ENCODE measurements at regions not wholly inside any gene's neighbourhood (a gene's known extent, or its start where the extent isn't known, plus 50 kb on each side); places are given as distances from the start of the nearest gene placed in this dataset.
"Not testable (repeated sequence)": the region's sequence is repeated elsewhere in the genome, so short reads cannot be mapped to it uniquely, and the experiment has no call there.

- no peaks in the 10 kb centered on the region for H3K36me3 Mint-ChIP-seq (ENCODE audit: low read depth)
- H3K27ac Mint-ChIP-seq = no peak overlapping the region
- no peak for DNase-seq
These were observed 589.7 kb upstream of the AMELY start for GRCh38 chrY:7501236-7501635.

GRCh38 chrY:7496001-7496400 lies 584.4 kb upstream of the AMELY start:
- H3K36me3 Mint-ChIP-seq (ENCODE audit: low read depth) = no peaks in the 10 kb centered on the region
- no peak for DNase-seq
- no peaks in the 10 kb centered on the region for H3K9me3 Mint-ChIP-seq
- no peaks in the 10 kb centered on the region for H3K27me3 Mint-ChIP-seq
- ChIA-PET POLR2A (no interaction called here), CTCF (no interaction called here)
- H3K4me1 Mint-ChIP-seq = no peaks in the 10 kb centered on the region
- H3K27ac Mint-ChIP-seq = no peak overlapping the region
- no peak overlapping the region for H3K4me3 Mint-ChIP-seq

More at GRCh38 chrY:7501236-7501635, 589.7 kb upstream of the AMELY start:
- Mint-ChIP-seq H3K4me3 (no peak overlapping the region), H3K9me3 (no peaks in the 10 kb centered on the region), H3K4me1 (no peaks in the 10 kb centered on the region), H3K27me3 (no peaks in the 10 kb centered on the region)
- ChIA-PET POLR2A (no interaction called here), CTCF (no interaction called here)

- H3K9me3 Mint-ChIP-seq; H3K4me3 Mint-ChIP-seq; POLR2A ChIA-PET; DNase-seq; CTCF ChIA-PET; H3K27ac Mint-ChIP-seq; H3K27me3 Mint-ChIP-seq; H3K36me3 Mint-ChIP-seq (ENCODE audit: low read depth); H3K4me1 Mint-ChIP-seq: not testable (repeated sequence)
These were observed 573.1 kb upstream of the AMELY start for GRCh38 chrY:7484455-7485285.

- H3K4me1 Mint-ChIP-seq = peaks cover 6% of the 10 kb centered on the region
- H3K9me3 Mint-ChIP-seq = no peaks in the 10 kb centered on the region
- no peak overlapping the region for H3K4me3 Mint-ChIP-seq
- ChIA-PET POLR2A (no interaction called here), CTCF (no interaction called here)
- DNase-seq = no peak
- H3K36me3 Mint-ChIP-seq (ENCODE audit: low read depth) = no peaks in the 10 kb centered on the region
- H3K27me3 Mint-ChIP-seq = no peaks in the 10 kb centered on the region
- H3K27ac Mint-ChIP-seq = no peak overlapping the region
These were observed 560.4 kb upstream of the AMELY start for GRCh38 chrY:7471976-7472375.

- no peak overlapping the region for H3K27ac Mint-ChIP-seq
- CTCF ChIA-PET = no interaction called here
- no peaks in the 10 kb centered on the region for H3K27me3 Mint-ChIP-seq
- DNase-seq = no peak
- H3K36me3 Mint-ChIP-seq (ENCODE audit: low read depth) = no peaks in the 10 kb centered on the region
- peaks cover 6% of the 10 kb centered on the region for H3K4me1 Mint-ChIP-seq
- H3K4me3 Mint-ChIP-seq = no peak overlapping the region
- POLR2A ChIA-PET = no interaction called here
- H3K9me3 Mint-ChIP-seq = no peaks in the 10 kb centered on the region
These were observed 558.5 kb upstream of the AMELY start for GRCh38 chrY:7470037-7470436.

GRCh38 chrY:7468951-7469745 lies 557.6 kb upstream of the AMELY start:
- DNase-seq = no peak
- Mint-ChIP-seq H3K9me3 (no peaks in the 10 kb centered on the region), H3K36me3 (ENCODE audit: low read depth) (no peaks in the 10 kb centered on the region), H3K4me3 (no peak overlapping the region), H3K27ac (no peak overlapping the region), H3K4me1 (no peaks in the 10 kb centered on the region), H3K27me3 (no peaks in the 10 kb centered on the region)
- ChIA-PET CTCF (no interaction called here), POLR2A (no interaction called here)

GRCh38 chrY:7467796-7468520 lies 556.4 kb upstream of the AMELY start:
- H3K36me3 Mint-ChIP-seq (ENCODE audit: low read depth) = no peaks in the 10 kb centered on the region
- H3K4me3 Mint-ChIP-seq = no peak overlapping the region

GRCh38 chrY:7465185-7465621 lies 553.7 kb upstream of the AMELY start:
- Mint-ChIP-seq H3K27ac (no peak overlapping the region), H3K36me3 (ENCODE audit: low read depth) (no peaks in the 10 kb centered on the region), H3K27me3 (peaks cover 1% of the 10 kb centered on the region), H3K4me3 (no peak overlapping the region), H3K4me1 (no peaks in the 10 kb centered on the region), H3K9me3 (peaks cover 6% of the 10 kb centered on the region)
- DNase-seq = no peak
- POLR2A ChIA-PET = no interaction called here
- CTCF ChIA-PET = no interaction called here

More at GRCh38 chrY:7467796-7468520, 556.4 kb upstream of the AMELY start:
- DNase-seq = no peak
- Mint-ChIP-seq H3K27ac (no peak overlapping the region), H3K4me1 (no peaks in the 10 kb centered on the region), H3K27me3 (no peaks in the 10 kb centered on the region), H3K9me3 (no peaks in the 10 kb centered on the region)
- ChIA-PET CTCF (no interaction called here), POLR2A (no interaction called here)

- H3K36me3 Mint-ChIP-seq (ENCODE audit: low read depth) = no peaks in the 10 kb centered on the region
- no peak overlapping the region for H3K27ac Mint-ChIP-seq
- ChIA-PET POLR2A (no interaction called here), CTCF (no interaction called here)
- no peaks in the 10 kb centered on the region for H3K4me1 Mint-ChIP-seq
- peaks cover 8% of the 10 kb centered on the region for H3K9me3 Mint-ChIP-seq
- H3K4me3 Mint-ChIP-seq = no peak overlapping the region
- DNase-seq = no peak
- peaks cover 4% of the 10 kb centered on the region for H3K27me3 Mint-ChIP-seq
These were observed 553.2 kb upstream of the AMELY start for GRCh38 chrY:7464742-7465141.

- Mint-ChIP-seq H3K27me3 (peaks cover 4% of the 10 kb centered on the region), H3K9me3 (peaks cover 10% of the 10 kb centered on the region), H3K4me1 (no peaks in the 10 kb centered on the region), H3K27ac (no peak overlapping the region), H3K4me3 (no peak overlapping the region), H3K36me3 (ENCODE audit: low read depth) (no peaks in the 10 kb centered on the region)
- DNase-seq = no peak
- POLR2A ChIA-PET = no interaction called here
- CTCF ChIA-PET = no interaction called here
These were observed 552.2 kb upstream of the AMELY start for GRCh38 chrY:7463711-7464110.

GRCh38 chrY:7463196-7463595 lies 551.6 kb upstream of the AMELY start:
- Mint-ChIP-seq H3K9me3 (peaks cover 10% of the 10 kb centered on the region), H3K4me3 (no peak overlapping the region), H3K27me3 (peaks cover 4% of the 10 kb centered on the region), H3K36me3 (ENCODE audit: low read depth) (no peaks in the 10 kb centered on the region), H3K4me1 (no peaks in the 10 kb centered on the region), H3K27ac (no peak overlapping the region)
- POLR2A ChIA-PET = no interaction called here
- DNase-seq = no peak
- CTCF ChIA-PET = no interaction called here

GRCh38 chrY:7462657-7463056 lies 551.1 kb upstream of the AMELY start:
- no peaks in the 10 kb centered on the region for H3K36me3 Mint-ChIP-seq (ENCODE audit: low read depth)
- no peaks in the 10 kb centered on the region for H3K4me1 Mint-ChIP-seq
- H3K9me3 Mint-ChIP-seq = peaks cover 10% of the 10 kb centered on the region
- ChIA-PET CTCF (no interaction called here), POLR2A (no interaction called here)
- H3K27ac Mint-ChIP-seq = peak overlapping the region; percentile 25
- peaks cover 4% of the 10 kb centered on the region for H3K27me3 Mint-ChIP-seq
- H3K4me3 Mint-ChIP-seq = no peak overlapping the region
- no peak for DNase-seq

GRCh38 chrY:7461873-7462525 lies 550.4 kb upstream of the AMELY start:
- Mint-ChIP-seq H3K4me3 (no peak overlapping the region), H3K27ac (no peak overlapping the region), H3K27me3 (peaks cover 4% of the 10 kb centered on the region), H3K36me3 (ENCODE audit: low read depth) (no peaks in the 10 kb centered on the region), H3K9me3 (peaks cover 10% of the 10 kb centered on the region), H3K4me1 (no peaks in the 10 kb centered on the region)
- no peak for DNase-seq
- POLR2A ChIA-PET = no interaction called here
- CTCF ChIA-PET = no interaction called here

Data from activated CD4-positive, alpha-beta T cell treated with anti-CD3 and anti-CD28 coated beads, Interleukin-2, amount 10 ng/mL, durations not matched to agents 7 days and 5 days (primary cell).